ENCODE measurements at regions not wholly inside any gene's neighbourhood (a gene's known extent, or its start where the extent isn't known, plus 50 kb on each side); places are given as distances from the start of the nearest gene placed in this dataset.

DNA sequence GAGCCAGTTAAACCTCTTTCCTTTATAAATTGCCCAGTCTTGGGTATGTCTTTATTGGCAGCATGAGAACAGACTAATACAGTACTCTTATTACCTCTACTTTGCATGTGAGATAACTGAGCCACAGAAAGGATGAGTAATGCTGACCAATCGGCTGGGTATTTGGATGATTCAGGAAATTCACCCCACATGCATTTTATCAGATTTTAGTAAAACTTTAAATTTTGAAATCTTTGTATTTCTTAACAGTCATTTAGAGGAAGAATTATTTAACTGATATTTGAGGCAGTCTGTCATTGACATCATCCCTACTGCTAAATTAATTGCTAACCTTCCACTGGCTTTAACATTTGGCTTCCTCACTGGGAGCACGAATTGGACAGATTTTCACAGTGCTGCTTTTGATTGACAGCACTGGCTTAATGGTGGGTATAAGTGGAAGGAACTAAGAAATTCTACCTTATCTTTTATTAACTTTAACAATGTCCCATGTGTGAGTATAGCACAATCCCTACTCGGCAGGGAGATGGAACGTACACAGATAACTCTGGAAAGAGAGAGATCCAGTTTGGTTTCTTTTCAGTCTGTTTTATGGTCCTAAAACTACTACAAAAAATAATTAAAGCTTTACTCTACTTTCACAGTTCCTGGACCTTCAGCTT, 261.0 kb downstream of the DACT1 start:
- TF ChIP-seq MXI1 (conservative IDR thresholded peaks at IDR 0.05; ENCODE audit: poor library complexity, severe bottlenecking) (no peak), POLR2AphosphoS5 (IDR thresholded peaks at IDR 0.05) (no peak), EP300 (conservative IDR thresholded peaks at IDR 0.05; ENCODE audit: poor library complexity, severe bottlenecking) (no peak), TAF1 (IDR thresholded peaks at IDR 0.05; ENCODE audit: low read depth) (no peak), SMC3 (conservative IDR thresholded peaks at IDR 0.05; ENCODE audit: poor library complexity) (no peak), EZH2 (IDR thresholded peaks at IDR 0.05; ENCODE audit: borderline replicate concordance, insufficient read depth, low read length, poor library complexity, severe bottlenecking) (no peak)
- TF ChIP-seq, protein P1, sequence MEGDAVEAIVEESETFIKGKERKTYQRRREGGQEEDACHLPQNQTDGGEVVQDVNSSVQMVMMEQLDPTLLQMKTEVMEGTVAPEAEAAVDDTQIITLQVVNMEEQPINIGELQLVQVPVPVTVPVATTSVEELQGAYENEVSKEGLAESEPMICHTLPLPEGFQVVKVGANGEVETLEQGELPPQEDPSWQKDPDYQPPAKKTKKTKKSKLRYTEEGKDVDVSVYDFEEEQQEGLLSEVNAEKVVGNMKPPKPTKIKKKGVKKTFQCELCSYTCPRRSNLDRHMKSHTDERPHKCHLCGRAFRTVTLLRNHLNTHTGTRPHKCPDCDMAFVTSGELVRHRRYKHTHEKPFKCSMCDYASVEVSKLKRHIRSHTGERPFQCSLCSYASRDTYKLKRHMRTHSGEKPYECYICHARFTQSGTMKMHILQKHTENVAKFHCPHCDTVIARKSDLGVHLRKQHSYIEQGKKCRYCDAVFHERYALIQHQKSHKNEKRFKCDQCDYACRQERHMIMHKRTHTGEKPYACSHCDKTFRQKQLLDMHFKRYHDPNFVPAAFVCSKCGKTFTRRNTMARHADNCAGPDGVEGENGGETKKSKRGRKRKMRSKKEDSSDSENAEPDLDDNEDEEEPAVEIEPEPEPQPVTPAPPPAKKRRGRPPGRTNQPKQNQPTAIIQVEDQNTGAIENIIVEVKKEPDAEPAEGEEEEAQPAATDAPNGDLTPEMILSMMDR (IDR thresholded peaks at IDR 0.05; ENCODE audit: poor library complexity, severe bottlenecking) = no peak
- TF ChIP-seq, protein P2, sequence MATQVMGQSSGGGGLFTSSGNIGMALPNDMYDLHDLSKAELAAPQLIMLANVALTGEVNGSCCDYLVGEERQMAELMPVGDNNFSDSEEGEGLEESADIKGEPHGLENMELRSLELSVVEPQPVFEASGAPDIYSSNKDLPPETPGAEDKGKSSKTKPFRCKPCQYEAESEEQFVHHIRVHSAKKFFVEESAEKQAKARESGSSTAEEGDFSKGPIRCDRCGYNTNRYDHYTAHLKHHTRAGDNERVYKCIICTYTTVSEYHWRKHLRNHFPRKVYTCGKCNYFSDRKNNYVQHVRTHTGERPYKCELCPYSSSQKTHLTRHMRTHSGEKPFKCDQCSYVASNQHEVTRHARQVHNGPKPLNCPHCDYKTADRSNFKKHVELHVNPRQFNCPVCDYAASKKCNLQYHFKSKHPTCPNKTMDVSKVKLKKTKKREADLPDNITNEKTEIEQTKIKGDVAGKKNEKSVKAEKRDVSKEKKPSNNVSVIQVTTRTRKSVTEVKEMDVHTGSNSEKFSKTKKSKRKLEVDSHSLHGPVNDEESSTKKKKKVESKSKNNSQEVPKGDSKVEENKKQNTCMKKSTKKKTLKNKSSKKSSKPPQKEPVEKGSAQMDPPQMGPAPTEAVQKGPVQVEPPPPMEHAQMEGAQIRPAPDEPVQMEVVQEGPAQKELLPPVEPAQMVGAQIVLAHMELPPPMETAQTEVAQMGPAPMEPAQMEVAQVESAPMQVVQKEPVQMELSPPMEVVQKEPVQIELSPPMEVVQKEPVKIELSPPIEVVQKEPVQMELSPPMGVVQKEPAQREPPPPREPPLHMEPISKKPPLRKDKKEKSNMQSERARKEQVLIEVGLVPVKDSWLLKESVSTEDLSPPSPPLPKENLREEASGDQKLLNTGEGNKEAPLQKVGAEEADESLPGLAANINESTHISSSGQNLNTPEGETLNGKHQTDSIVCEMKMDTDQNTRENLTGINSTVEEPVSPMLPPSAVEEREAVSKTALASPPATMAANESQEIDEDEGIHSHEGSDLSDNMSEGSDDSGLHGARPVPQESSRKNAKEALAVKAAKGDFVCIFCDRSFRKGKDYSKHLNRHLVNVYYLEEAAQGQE (IDR thresholded peaks at IDR 0.05; ENCODE audit: borderline replicate concordance) = no peak
